Testis (tissue), 2 donors: ENCODE measurements at regions not wholly inside any gene's neighbourhood (a gene's known extent, or its start where the extent isn't known, plus 50 kb on each side); places are given as distances from the start of the nearest gene placed in this dataset.
"Not testable (repeated sequence)": the region's sequence is repeated elsewhere in the genome, so short reads cannot be mapped to it uniquely, and the experiment has no call there.

Experiments
- DNase-seq: peaks from one replicate; pipeline ENCODE4 v3.0.0-alpha.2; 2019
- H3K27ac ChIP-seq, 2 donors: fragments of 200-600 bp; sonication (generic); one replicate each; pipeline ENCODE4 v1.5.1; 2019
- H3K27me3 ChIP-seq: fragments of 200-600 bp; sonication (generic); one replicate; pipeline ENCODE4 v1.5.1; 2019
- H3K36me3 ChIP-seq: fragments of 200-600 bp; sonication (generic); one replicate; pipeline ENCODE4 v1.5.1; 2017; ENCODE audit warnings: low read depth; ENCODE audit errors: missing control alignments
- H3K4me1 ChIP-seq: fragments of 200-600 bp; sonication (generic); one replicate; pipeline ENCODE4 v1.5.1; 2019
- H3K4me3 ChIP-seq, 2 donors: fragments of 200-600 bp; sonication (generic); one replicate each; pipeline ENCODE4 v1.5.1; 2017 to 2019
- H3K9me3 ChIP-seq: fragments of 200-600 bp; sonication (generic); one replicate; pipeline ENCODE4 v1.5.1; 2017
- CTCF ChIP-seq, 3 experiments: fragments of 450-650 bp in 2 of 3; fragments of 200-600 bp in 1 of 3; sonication (generic) in 1 of 3; IDR thresholded peaks; one replicate each; pipeline ENCODE4 v1.5.1; 2016 to 2019; ENCODE audit warnings: antibody characterized with exemption in 3 of 3, mild to moderate bottlenecking in 2 of 3, moderate library complexity in 1 of 3
- POLR2A ChIP-seq: fragments of 450-650 bp; IDR thresholded peaks from one replicate; pipeline ENCODE4 v1.6.1; 2017; ENCODE audit warnings: antibody characterized with exemption, mild to moderate bottlenecking, moderate library complexity
- WGBS, 2 donors: methylation state at CpG; one replicate each; pipeline ENCODE4 v1.1.5; 2018; 5-methylcytosine and 5-hydroxymethylcytosine counted together
- intact Hi-C: fragments of 100-400 bp; cut with DNase I; formaldehyde crosslinking; loops from one replicate; pipeline ENCODE4 v1.15.1; 2023; ENCODE audit warnings: low total_unique reads

- intact Hi-C loops: no loop called here
- no peak for TF ChIP-seq POLR2A
- TF ChIP-seq CTCF (IDR thresholded peaks at IDR 0.05): no peak
- no peak overlapping the region for H3K27ac ChIP-seq
- H3K4me3 ChIP-seq: no peak overlapping the region
- WGBS, 2 donors: 79 to 100% methylated on average over 1 of the region's 1 CpG
- no peaks in the 10 kb centered on the region for H3K27me3 ChIP-seq
- no peaks in the 10 kb centered on the region for H3K9me3 ChIP-seq
- H3K36me3 ChIP-seq: no peaks in the 10 kb centered on the region
- no peak for DNase-seq
- no peaks in the 10 kb centered on the region for H3K4me1 ChIP-seq
Measured at GRCh38 chrX:21225643-21226042, 148.6 kb upstream of the CNKSR2 start.

GRCh38 chrX:21228974-21229373, 145.2 kb upstream of the CNKSR2 start:
- H3K4me3 ChIP-seq, H3K4me1 ChIP-seq, H3K9me3 ChIP-seq, H3K27ac ChIP-seq, H3K27me3 ChIP-seq, H3K36me3 ChIP-seq, intact Hi-C loops, DNase-seq: not testable (repeated sequence)
- 83 to 87% methylated on average over 1 to 3 of the region's 3 CpGs for WGBS, 2 donors

GRCh38 chrX:21255032-21255618, 119.1 kb upstream of the CNKSR2 start:
- WGBS, 2 donors: 70 to 73% methylated on average over 3 of the region's 3 CpGs
- H3K4me1 ChIP-seq: no peaks in the 10 kb centered on the region
- no peak overlapping the region for H3K27ac ChIP-seq
- H3K9me3 ChIP-seq: no peaks in the 10 kb centered on the region
- no peak for TF ChIP-seq CTCF (IDR thresholded peaks at IDR 0.05)
- no peak for TF ChIP-seq POLR2A
- no peak overlapping the region for H3K4me3 ChIP-seq
- no peak for DNase-seq
- no peaks in the 10 kb centered on the region for H3K36me3 ChIP-seq
- H3K27me3 ChIP-seq: no peaks in the 10 kb centered on the region
- intact Hi-C loops: no loop called here

- DNase-seq: no peak
Measured at GRCh38 chrX:21266949-21267348, 107.3 kb upstream of the CNKSR2 start.

GRCh38 chrX:21276736-21277433, 97.3 kb upstream of the CNKSR2 start:
- TF ChIP-seq POLR2A (no peak), CTCF (IDR thresholded peaks at IDR 0.05) (no peak)
- intact Hi-C loops: no loop called here
- Histone ChIP-seq H3K4me3 (no peak overlapping the region), H3K4me1 (no peaks in the 10 kb centered on the region), H3K27me3 (no peaks in the 10 kb centered on the region), H3K27ac (no peak overlapping the region), H3K36me3 (no peaks in the 10 kb centered on the region), H3K9me3 (no peaks in the 10 kb centered on the region)
- 84% methylated on average over 6 of the region's 8 CpGs; no CpG with 5 or more reads in 1 of the 2 donors for WGBS, 2 donors
- no peak for DNase-seq

More at GRCh38 chrX:21266949-21267348, 107.3 kb upstream of the CNKSR2 start:
- WGBS, 2 donors: 68 to 82% methylated on average over 1 of the region's 1 CpG
- no peaks in the 10 kb centered on the region for H3K9me3 ChIP-seq
- H3K27ac ChIP-seq: no peak overlapping the region
- intact Hi-C loops: no loop called here
- no peak for TF ChIP-seq CTCF (IDR thresholded peaks at IDR 0.05)
- no peaks in the 10 kb centered on the region for H3K36me3 ChIP-seq
- H3K4me1 ChIP-seq: no peaks in the 10 kb centered on the region
- H3K27me3 ChIP-seq: no peaks in the 10 kb centered on the region
- H3K4me3 ChIP-seq: no peak overlapping the region
